ENCODE measurements at regions not wholly inside any gene's neighbourhood (a gene's known extent, or its start where the extent isn't known, plus 50 kb on each side); places are given as distances from the start of the nearest gene placed in this dataset.
"Not testable (repeated sequence)": the region's sequence is repeated elsewhere in the genome, so short reads cannot be mapped to it uniquely, and the experiment has no call there.

DNA sequence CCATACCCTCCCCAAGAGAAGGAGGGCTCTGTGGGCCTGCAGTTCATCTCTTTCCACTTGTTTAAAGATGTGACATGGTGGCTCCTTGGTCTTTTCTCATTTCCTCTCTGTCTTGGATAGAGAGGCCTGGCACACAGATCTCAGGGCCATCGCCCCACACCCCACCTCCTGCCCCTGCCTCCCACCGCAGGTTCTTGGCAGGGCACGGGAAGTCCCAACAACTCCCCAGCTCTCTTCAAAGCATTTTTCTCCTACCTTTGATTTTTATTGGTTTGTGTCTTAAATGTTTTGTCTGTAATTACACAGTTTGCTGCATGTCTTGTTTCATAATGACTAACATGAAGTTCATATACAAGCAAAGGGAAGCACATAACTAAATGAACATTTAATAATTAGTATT lies 178.5 kb upstream of the MSX2 start:
- no peaks in the 10 kb centered on the region for H3K36me3 Mint-ChIP-seq (ENCODE audit: low read depth)
- POLR2A ChIA-PET, result no interaction called here
- intact Hi-C loops (cut with DNase I, micrococcal nuclease), result no loop called here
- H3K4me1 Mint-ChIP-seq, result no peaks in the 10 kb centered on the region
- no peak overlapping the region for H3K4me3 Mint-ChIP-seq
- DNase-seq (peak; percentile 5), ATAC-seq (no peak)
- no peaks in the 10 kb centered on the region for H3K27me3 Mint-ChIP-seq
- no peaks in the 10 kb centered on the region for H3K9me3 Mint-ChIP-seq (ENCODE audit: low read depth)
- no peak overlapping the region for H3K27ac Mint-ChIP-seq
- CTCF ChIA-PET, result no interaction called here

DNA sequence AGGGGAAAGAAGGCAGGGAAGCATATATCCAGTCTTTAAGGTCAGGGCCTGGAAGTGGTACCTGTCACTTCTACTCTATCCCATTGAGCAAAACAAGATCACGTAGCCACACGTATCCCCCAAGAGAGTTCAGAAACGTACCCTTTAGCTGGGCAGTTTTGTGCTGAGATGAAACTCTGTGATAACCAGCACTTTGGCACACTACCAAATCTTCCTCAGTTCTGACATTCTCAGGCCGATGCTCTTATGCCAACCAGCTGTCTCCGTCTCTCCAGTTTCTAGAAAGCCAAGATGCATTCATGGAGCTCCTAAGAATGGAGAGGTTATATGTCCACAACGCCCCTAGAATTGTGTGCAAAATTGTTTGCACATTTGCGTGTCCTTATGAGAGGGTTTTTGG lies 176.6 kb upstream of the MSX2 start:
- ChIA-PET POLR2A (no interaction called here), CTCF (no interaction called here)
- H3K9me3 Mint-ChIP-seq (ENCODE audit: low read depth), result no peaks in the 10 kb centered on the region
- ATAC-seq, result no peak
- H3K4me3 Mint-ChIP-seq, result no peak overlapping the region
- H3K27me3 Mint-ChIP-seq, result no peaks in the 10 kb centered on the region
- H3K36me3 Mint-ChIP-seq (ENCODE audit: low read depth), result no peaks in the 10 kb centered on the region
- no peaks in the 10 kb centered on the region for H3K4me1 Mint-ChIP-seq
- H3K27ac Mint-ChIP-seq, result no peak overlapping the region
- no peak for DNase-seq
- intact Hi-C loops (cut with DNase I, micrococcal nuclease), result no loop called here

DNA sequence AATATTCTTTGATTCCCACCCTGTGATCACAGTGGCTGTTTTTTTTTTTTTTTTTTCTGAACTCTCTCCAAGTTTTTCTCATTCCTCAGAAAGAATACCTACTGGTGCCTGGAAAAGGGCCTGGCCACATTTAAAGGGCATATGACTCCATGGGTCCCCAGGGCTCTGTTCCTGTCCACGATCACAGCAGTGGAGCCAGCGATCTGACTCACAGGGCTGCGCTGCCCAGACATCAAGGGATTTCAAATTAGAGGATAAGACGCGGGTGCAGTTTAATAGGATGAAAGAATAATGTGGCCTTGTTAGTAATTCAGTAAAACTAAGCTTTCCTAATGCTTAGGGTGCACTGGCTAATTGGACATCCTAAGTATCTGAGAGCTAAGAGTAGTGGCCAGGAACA lies 175.1 kb upstream of the MSX2 start:
- ChIA-PET CTCF (interaction anchor here (0.6 to 0.7 kb wide), 2 partner anchors 34 to 413 kb away, joined by 3 read pairs; no protein-coding TSS in a partner anchor), POLR2A (no interaction called here)
- DNase-seq (no peak), ATAC-seq (no peak)
- H3K4me3 Mint-ChIP-seq, result no peak overlapping the region
- intact Hi-C loops (cut with DNase I, micrococcal nuclease), result no loop called here
- H3K36me3 Mint-ChIP-seq (ENCODE audit: low read depth), result no peaks in the 10 kb centered on the region
- no peaks in the 10 kb centered on the region for H3K27me3 Mint-ChIP-seq
- no peak overlapping the region for H3K27ac Mint-ChIP-seq
- no peaks in the 10 kb centered on the region for H3K9me3 Mint-ChIP-seq (ENCODE audit: low read depth)
- H3K4me1 Mint-ChIP-seq, result no peaks in the 10 kb centered on the region

- ChIA-PET CTCF (no interaction called here), POLR2A (no interaction called here)
- DNase-seq, result no peak
- Mint-ChIP-seq H3K27ac (no peak overlapping the region), H3K4me3 (no peak overlapping the region), H3K4me1 (no peaks in the 10 kb centered on the region), H3K9me3 (ENCODE audit: low read depth) (no peaks in the 10 kb centered on the region), H3K36me3 (ENCODE audit: low read depth) (no peaks in the 10 kb centered on the region), H3K27me3 (no peaks in the 10 kb centered on the region)
- intact Hi-C loops (cut with DNase I, micrococcal nuclease), result no loop called here
- ATAC-seq, result no peak
Observed at GRCh38 chr5:174550026-174550425, 174.4 kb upstream of the MSX2 start.

DNA sequence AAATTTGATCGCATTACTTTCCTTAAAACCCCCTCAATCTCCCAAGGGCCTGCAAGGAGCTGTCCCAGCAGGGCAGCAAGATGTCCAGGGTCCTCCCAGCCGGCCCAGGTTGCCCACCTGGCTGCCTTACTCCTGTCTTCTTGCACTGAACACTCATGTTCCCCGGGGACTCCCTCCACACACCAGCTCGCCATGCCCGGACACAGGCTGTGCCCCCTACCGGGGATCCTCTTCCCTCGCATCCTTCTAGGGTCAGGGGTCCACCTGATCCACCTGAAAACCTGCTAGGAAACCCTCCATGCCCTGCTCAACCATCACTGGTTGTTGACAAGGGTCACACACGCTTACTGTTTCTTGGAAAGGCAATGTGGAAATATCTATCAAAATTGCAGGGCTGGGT lies 172.0 kb upstream of the MSX2 start:
- ChIA-PET POLR2A (no interaction called here), CTCF (no interaction called here)
- Mint-ChIP-seq H3K36me3 (ENCODE audit: low read depth) (no peaks in the 10 kb centered on the region), H3K4me1 (no peaks in the 10 kb centered on the region), H3K4me3 (no peak overlapping the region), H3K27ac (no peak overlapping the region), H3K9me3 (ENCODE audit: low read depth) (no peaks in the 10 kb centered on the region), H3K27me3 (no peaks in the 10 kb centered on the region)
- ATAC-seq (no peak), DNase-seq (no peak)
- intact Hi-C loops (cut with DNase I, micrococcal nuclease), result no loop called here

DNA sequence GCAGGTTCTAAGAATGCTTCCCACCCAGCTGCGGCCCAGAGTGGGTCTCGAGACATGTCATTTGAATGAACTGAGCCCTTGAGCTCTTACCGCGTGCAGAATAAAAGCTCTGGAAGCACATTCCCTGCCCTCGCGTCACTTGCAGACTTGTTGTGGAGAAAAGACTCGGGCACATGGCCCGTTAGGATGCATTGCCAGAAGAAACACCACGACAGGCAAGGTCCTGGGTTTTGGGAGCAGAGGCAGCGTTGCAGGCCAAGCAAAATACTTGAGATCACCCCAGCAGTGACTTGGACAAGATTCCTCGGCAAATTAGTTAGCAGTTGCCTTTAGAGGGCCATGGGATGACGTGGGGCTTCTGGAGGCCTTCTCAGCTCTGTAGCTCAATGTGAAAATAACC lies 170.8 kb upstream of the MSX2 start:
- CTCF ChIA-PET, result no interaction called here
- Mint-ChIP-seq H3K27ac (no peak overlapping the region), H3K9me3 (ENCODE audit: low read depth) (no peaks in the 10 kb centered on the region), H3K4me1 (no peaks in the 10 kb centered on the region), H3K27me3 (no peaks in the 10 kb centered on the region), H3K4me3 (no peak overlapping the region), H3K36me3 (ENCODE audit: low read depth) (no peaks in the 10 kb centered on the region)
- no peak for ATAC-seq
- DNase-seq, result no peak
- POLR2A ChIA-PET, result no interaction called here
- intact Hi-C loops (cut with DNase I, micrococcal nuclease), result no loop called here

DNA sequence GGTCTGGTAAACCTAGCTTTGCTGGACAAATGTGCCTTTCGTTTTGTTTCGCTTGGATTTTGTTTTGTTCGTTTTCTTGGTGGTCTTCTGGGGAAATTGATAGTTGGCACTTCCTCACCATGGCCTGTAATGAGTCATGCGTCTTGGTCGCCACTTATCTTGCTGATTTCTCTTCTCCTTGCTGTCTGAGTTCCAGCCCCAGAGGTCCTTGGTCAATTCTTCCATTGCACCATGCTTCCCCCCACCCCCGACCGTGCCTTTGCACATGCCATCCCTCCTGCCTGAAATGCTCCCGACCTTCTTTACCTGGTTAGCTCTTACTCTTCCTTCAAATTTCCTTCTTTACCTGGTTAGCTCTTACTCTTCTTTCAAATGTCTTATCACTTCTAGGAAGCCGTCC lies 168.7 kb upstream of the MSX2 start:
- Mint-ChIP-seq H3K36me3 (ENCODE audit: low read depth) (no peaks in the 10 kb centered on the region), H3K27ac (no peak overlapping the region), H3K4me3 (no peak overlapping the region), H3K4me1 (no peaks in the 10 kb centered on the region), H3K9me3 (ENCODE audit: low read depth) (no peaks in the 10 kb centered on the region), H3K27me3 (peaks cover 2% of the 10 kb centered on the region)
- ATAC-seq, result no peak
- CTCF ChIA-PET, result no interaction called here
- DNase-seq, result no peak
- intact Hi-C loops (cut with DNase I, micrococcal nuclease), result no loop called here
- POLR2A ChIA-PET, result no interaction called here

DNA sequence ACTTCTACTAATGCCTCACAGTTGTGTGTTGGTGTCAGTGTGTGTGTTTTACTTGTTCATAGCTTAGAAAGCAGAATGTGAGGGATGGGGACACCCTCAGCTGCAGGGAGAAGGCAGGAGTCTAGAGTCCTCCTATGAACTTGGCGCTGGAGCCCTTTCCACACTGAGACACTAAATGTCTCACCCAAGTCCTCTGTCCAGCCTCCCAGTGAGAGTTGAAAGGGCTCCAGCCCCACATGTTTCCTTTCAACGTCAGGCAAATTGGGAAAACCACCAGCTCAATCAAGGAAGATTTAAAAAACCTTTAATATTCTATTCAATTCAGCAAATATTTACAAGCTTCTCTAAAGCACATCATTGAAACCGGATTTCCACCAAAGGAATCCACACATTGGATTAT lies 167.6 kb upstream of the MSX2 start:
- Mint-ChIP-seq H3K27ac (no peak overlapping the region), H3K4me3 (no peak overlapping the region), H3K9me3 (ENCODE audit: low read depth) (no peaks in the 10 kb centered on the region), H3K4me1 (no peaks in the 10 kb centered on the region), H3K36me3 (ENCODE audit: low read depth) (no peaks in the 10 kb centered on the region), H3K27me3 (peaks cover 8% of the 10 kb centered on the region)
- ATAC-seq (no peak), DNase-seq (no peak)
- CTCF ChIA-PET, result interaction anchor here (0.6 kb wide), 1 partner anchor 254 kb away, joined by 3 read pairs; no protein-coding TSS in a partner anchor
- intact Hi-C loops (cut with DNase I, micrococcal nuclease), result no loop called here
- POLR2A ChIA-PET, result no interaction called here

GRCh38 chr5:174558190-174558589 lies 166.2 kb upstream of the MSX2 start:
- H3K27ac Mint-ChIP-seq, result no peak overlapping the region
- ChIA-PET POLR2A (no interaction called here), CTCF (interaction anchor here (0.6 kb wide), 1 partner anchor 130 kb away, joined by 3 read pairs; no protein-coding TSS in a partner anchor)
- no peak overlapping the region for H3K4me3 Mint-ChIP-seq
- H3K27me3 Mint-ChIP-seq, result peaks cover 9% of the 10 kb centered on the region
- DNase-seq (no peak), ATAC-seq (no peak)
- H3K4me1 Mint-ChIP-seq, result no peaks in the 10 kb centered on the region
- no peaks in the 10 kb centered on the region for H3K36me3 Mint-ChIP-seq (ENCODE audit: low read depth)
- intact Hi-C loops (cut with DNase I, micrococcal nuclease), result no loop called here
- H3K9me3 Mint-ChIP-seq (ENCODE audit: low read depth), result no peaks in the 10 kb centered on the region

- intact Hi-C loops (cut with DNase I, micrococcal nuclease), result no loop called here
- no peak for DNase-seq
Observed at GRCh38 chr5:174559141-174559540, 165.2 kb upstream of the MSX2 start.

GRCh38 chr5:174559566-174560090 lies 164.8 kb upstream of the MSX2 start:
- H3K4me3 Mint-ChIP-seq, result no peak overlapping the region
- intact Hi-C loops (cut with DNase I, micrococcal nuclease), result no loop called here
- H3K4me1 Mint-ChIP-seq, result no peaks in the 10 kb centered on the region
- DNase-seq (no peak), ATAC-seq (no peak)
- no peaks in the 10 kb centered on the region for H3K9me3 Mint-ChIP-seq (ENCODE audit: low read depth)
- ChIA-PET POLR2A (no interaction called here), CTCF (no interaction called here)
- H3K27me3 Mint-ChIP-seq, result peaks cover 14% of the 10 kb centered on the region
- no peak overlapping the region for H3K27ac Mint-ChIP-seq
- no peaks in the 10 kb centered on the region for H3K36me3 Mint-ChIP-seq (ENCODE audit: low read depth)

More at GRCh38 chr5:174559141-174559540, 165.2 kb upstream of the MSX2 start:
- H3K27me3 Mint-ChIP-seq, result peaks cover 13% of the 10 kb centered on the region
- H3K4me1 Mint-ChIP-seq, result no peaks in the 10 kb centered on the region
- ChIA-PET CTCF (no interaction called here), POLR2A (no interaction called here)
- H3K9me3 Mint-ChIP-seq (ENCODE audit: low read depth), result no peaks in the 10 kb centered on the region
- H3K36me3 Mint-ChIP-seq (ENCODE audit: low read depth), result no peaks in the 10 kb centered on the region
- no peak for ATAC-seq
- no peak overlapping the region for H3K27ac Mint-ChIP-seq
- no peak overlapping the region for H3K4me3 Mint-ChIP-seq

DNA sequence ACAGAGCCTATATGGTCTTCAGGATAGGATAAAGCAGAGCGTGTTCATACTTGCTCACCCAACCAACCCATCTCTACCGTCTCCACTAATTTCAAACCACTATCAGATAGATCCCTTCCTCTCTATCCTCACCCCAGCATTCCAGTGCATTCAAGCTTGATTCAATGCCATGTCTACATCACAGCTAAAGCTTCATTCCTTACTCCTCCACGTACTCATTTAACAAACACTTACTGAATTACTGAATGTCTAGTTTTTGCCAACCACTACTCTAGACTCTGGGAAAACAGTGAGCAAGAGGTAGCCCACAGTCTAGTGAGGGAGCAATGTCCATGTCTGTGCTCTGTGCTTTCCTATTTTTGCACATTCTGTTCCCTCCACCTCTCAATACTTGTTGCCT lies 163.5 kb upstream of the MSX2 start:
- H3K4me1 Mint-ChIP-seq, result no peaks in the 10 kb centered on the region
- no peak for DNase-seq
- intact Hi-C loops (cut with DNase I, micrococcal nuclease), result no loop called here
- no peaks in the 10 kb centered on the region for H3K9me3 Mint-ChIP-seq (ENCODE audit: low read depth)
- ChIA-PET POLR2A (no interaction called here), CTCF (no interaction called here)
- H3K27me3 Mint-ChIP-seq, result peaks cover 14% of the 10 kb centered on the region
- H3K36me3 Mint-ChIP-seq (ENCODE audit: low read depth), result no peaks in the 10 kb centered on the region
- no peak overlapping the region for H3K27ac Mint-ChIP-seq
- ATAC-seq, result no peak
- no peak overlapping the region for H3K4me3 Mint-ChIP-seq

GRCh38 chr5:174563040-174563439 lies 161.3 kb upstream of the MSX2 start:
- DNase-seq; ATAC-seq; H3K27ac Mint-ChIP-seq; H3K36me3 Mint-ChIP-seq (ENCODE audit: low read depth); H3K9me3 Mint-ChIP-seq (ENCODE audit: low read depth); H3K4me3 Mint-ChIP-seq; H3K4me1 Mint-ChIP-seq; intact Hi-C loops (cut with DNase I, micrococcal nuclease); CTCF ChIA-PET; POLR2A ChIA-PET: not testable (repeated sequence)
- H3K27me3 Mint-ChIP-seq, result peaks cover 14% of the 10 kb centered on the region

Data from activated CD4-positive, alpha-beta T cell treated with anti-CD3 and anti-CD28 coated beads for 36 hours (primary cell).